SJCRH30 (cell line): ENCODE measurements at regions not wholly inside any gene's neighbourhood (a gene's known extent, or its start where the extent isn't known, plus 50 kb on each side); places are given as distances from the start of the nearest gene placed in this dataset.
"Not testable (repeated sequence)": the region's sequence is repeated elsewhere in the genome, so short reads cannot be mapped to it uniquely, and the experiment has no call there.

Experiments used
- DNase-seq, 2 experiments: peaks; one replicate each; pipeline ENCODE4 v3.0.0-alpha.2; 2015 to 2020
- H3K27ac ChIP-seq: fragments of 250-450 bp; sonication (Bioruptor Pico); 2 replicates; pipeline ENCODE4 v1.5.1; 2020; ENCODE audit warnings: mild to moderate bottlenecking, moderate library complexity
- H3K27me3 ChIP-seq: fragments of 250-450 bp; sonication (Bioruptor Pico); 2 replicates; pipeline ENCODE4 v1.5.1; 2020; ENCODE audit warnings: mild to moderate bottlenecking, moderate library complexity
- H3K36me3 ChIP-seq: fragments of 250-450 bp; sonication (Bioruptor Pico); 2 replicates; pipeline ENCODE4 v1.5.1; 2020; ENCODE audit warnings: mild to moderate bottlenecking, moderate library complexity
- H3K4me1 ChIP-seq: fragments of 250-450 bp; sonication (Bioruptor Pico); 2 replicates; pipeline ENCODE4 v1.5.1; 2020; ENCODE audit warnings: mild to moderate bottlenecking, moderate library complexity
- H3K4me3 ChIP-seq: fragments of 250-450 bp; sonication (Bioruptor Pico); 2 replicates; pipeline ENCODE4 v1.5.1; 2020; ENCODE audit warnings: mild to moderate bottlenecking, moderate library complexity
- H3K9me3 ChIP-seq: fragments of 250-450 bp; sonication (Bioruptor Pico); replicated peaks from 2 replicates; pipeline ENCODE4 v1.5.1; 2020; ENCODE audit warnings: mild to moderate bottlenecking, moderate library complexity

GRCh38 chr2:47697681-47698435 is 85.1 kb upstream of the MSH6 start:
- not testable (repeated sequence) for H3K27me3 ChIP-seq, H3K4me3 ChIP-seq, H3K27ac ChIP-seq, H3K4me1 ChIP-seq, H3K9me3 ChIP-seq, DNase-seq, H3K36me3 ChIP-seq

GRCh38 chr2:47697000-47697601 is 85.8 kb upstream of the MSH6 start:
- Histone ChIP-seq H3K27ac (no peak overlapping the region), H3K36me3 (no peaks in the 10 kb centered on the region), H3K4me3 (no peak overlapping the region), H3K9me3 (no peaks in the 10 kb centered on the region), H3K27me3 (0 out of 2 replicates have a peak, but pooled peaks cover 4% of the 10 kb centered on the region), H3K4me1 (no peaks in the 10 kb centered on the region)
- no peak for DNase-seq

DNA sequence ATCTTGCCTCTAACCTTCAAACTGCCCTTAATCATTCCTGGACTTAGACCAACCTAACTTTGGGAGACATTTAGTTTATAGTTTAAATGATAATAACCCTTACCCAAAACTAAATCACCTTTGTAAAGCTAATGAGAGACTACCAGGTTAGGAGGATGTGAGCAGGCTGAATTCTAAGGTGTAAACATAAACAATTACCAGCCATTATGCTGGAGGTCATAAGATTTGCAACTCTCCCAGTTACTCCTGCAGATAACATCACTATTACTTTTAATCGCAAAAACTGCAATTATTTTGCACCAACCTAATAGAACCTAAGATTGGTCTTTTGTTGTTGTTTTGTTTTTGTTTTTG is 86.5 kb upstream of the MSH6 start:
- Histone ChIP-seq H3K9me3 (no peaks in the 10 kb centered on the region), H3K4me3 (no peak overlapping the region), H3K27me3 (0 out of 2 replicates have a peak, but pooled peaks cover 2% of the 10 kb centered on the region), H3K36me3 (no peaks in the 10 kb centered on the region), H3K27ac (no peak overlapping the region), H3K4me1 (no peaks in the 10 kb centered on the region)
- DNase-seq: no peak

GRCh38 chr2:47695800-47696477 is 87.0 kb upstream of the MSH6 start:
- H3K9me3 ChIP-seq: no peaks in the 10 kb centered on the region
- no peak overlapping the region for H3K27ac ChIP-seq
- no peak for DNase-seq
- no peak overlapping the region for H3K4me3 ChIP-seq
- H3K27me3 ChIP-seq: 0 out of 2 replicates have a peak, but pooled peaks cover 2% of the 10 kb centered on the region
- no peaks in the 10 kb centered on the region for H3K36me3 ChIP-seq
- no peaks in the 10 kb centered on the region for H3K4me1 ChIP-seq

- H3K9me3 ChIP-seq, H3K4me3 ChIP-seq, H3K36me3 ChIP-seq, H3K27me3 ChIP-seq, DNase-seq, H3K27ac ChIP-seq, H3K4me1 ChIP-seq: not testable (repeated sequence)
These were observed 88.5 kb upstream of the MSH6 start for GRCh38 chr2:47694451-47694850.

GRCh38 chr2:47690706-47691325 is 92.1 kb upstream of the MSH6 start:
- DNase-seq: not testable (repeated sequence)

DNA sequence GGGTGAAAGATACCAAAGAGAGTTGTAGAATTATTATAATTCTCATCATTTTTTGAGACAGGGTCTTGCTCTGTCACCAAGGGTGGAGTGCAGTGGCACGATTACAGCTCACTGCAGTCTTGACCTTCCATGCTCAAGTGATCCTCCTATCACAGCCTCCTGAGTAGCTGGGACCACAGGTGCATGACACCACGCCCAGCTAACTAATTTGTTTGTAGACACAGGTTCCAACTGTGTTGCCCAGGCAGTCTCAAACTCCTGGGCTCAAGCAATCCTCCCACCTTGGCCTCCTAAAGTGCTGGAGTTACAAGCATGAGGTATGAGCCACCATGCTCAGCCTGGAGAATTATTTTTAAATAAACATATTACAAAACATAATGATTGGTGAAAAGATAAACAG is 92.8 kb upstream of the MSH6 start:
- no peak for DNase-seq
- no peaks in the 10 kb centered on the region for H3K4me1 ChIP-seq
- no peak overlapping the region for H3K27ac ChIP-seq
- no peaks in the 10 kb centered on the region for H3K27me3 ChIP-seq
- no peaks in the 10 kb centered on the region for H3K36me3 ChIP-seq
- H3K4me3 ChIP-seq: no peak overlapping the region
- H3K9me3 ChIP-seq: no peaks in the 10 kb centered on the region

More at GRCh38 chr2:47690706-47691325, 92.1 kb upstream of the MSH6 start:
- H3K9me3 ChIP-seq, H3K27me3 ChIP-seq, H3K27ac ChIP-seq, H3K36me3 ChIP-seq, H3K4me3 ChIP-seq, H3K4me1 ChIP-seq: not testable (repeated sequence)

GRCh38 chr2:47689118-47689517 is 93.8 kb upstream of the MSH6 start:
- H3K4me1 ChIP-seq, H3K4me3 ChIP-seq, H3K27me3 ChIP-seq, DNase-seq, H3K27ac ChIP-seq, H3K9me3 ChIP-seq, H3K36me3 ChIP-seq: not testable (repeated sequence)

DNA sequence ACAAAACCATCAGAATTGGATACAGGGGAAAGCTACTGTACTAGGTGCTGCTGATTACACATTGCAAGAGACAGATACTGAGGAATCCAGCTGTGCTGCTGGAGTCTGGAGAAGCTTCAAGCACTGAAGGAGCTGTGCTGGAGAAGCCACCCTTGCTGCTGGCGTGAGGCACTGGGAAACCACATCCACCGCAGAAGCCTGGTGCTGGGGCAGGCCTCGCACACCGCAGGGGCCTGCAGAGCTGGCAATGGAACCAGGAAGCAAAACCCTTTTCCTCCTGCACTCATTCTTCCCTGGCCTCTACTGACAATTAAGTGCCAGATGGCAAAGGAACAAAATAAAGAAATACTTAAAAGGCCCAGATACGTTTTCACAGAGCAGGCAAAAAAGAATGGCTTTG is 94.4 kb upstream of the MSH6 start:
- H3K27ac ChIP-seq: no peak overlapping the region
- no peaks in the 10 kb centered on the region for H3K9me3 ChIP-seq
- no peaks in the 10 kb centered on the region for H3K4me1 ChIP-seq
- no peaks in the 10 kb centered on the region for H3K36me3 ChIP-seq
- no peaks in the 10 kb centered on the region for H3K27me3 ChIP-seq
- H3K4me3 ChIP-seq: no peak overlapping the region
- DNase-seq: no peak

DNA sequence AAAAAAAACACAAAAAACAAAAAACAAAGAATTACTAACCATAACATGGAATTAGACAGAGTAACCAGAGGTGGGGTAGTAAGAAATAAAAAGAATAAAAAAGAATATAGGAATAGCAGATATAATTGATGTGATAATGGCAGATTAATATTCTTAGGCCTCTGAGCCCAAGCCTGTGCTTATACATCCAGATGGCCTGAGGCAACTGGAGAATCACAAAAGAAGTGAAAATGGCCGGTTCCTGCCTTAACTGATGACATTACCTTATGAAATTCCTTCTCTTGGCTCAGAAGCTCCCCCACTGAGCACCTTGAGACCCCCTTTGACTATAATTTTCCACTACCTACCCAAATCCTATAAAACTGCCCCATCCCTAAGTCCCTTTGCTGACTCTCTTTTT is 95.1 kb upstream of the MSH6 start:
- Histone ChIP-seq H3K27me3 (no peaks in the 10 kb centered on the region), H3K36me3 (no peaks in the 10 kb centered on the region), H3K4me1 (no peaks in the 10 kb centered on the region), H3K9me3 (no peaks in the 10 kb centered on the region), H3K4me3 (no peak overlapping the region), H3K27ac (no peak overlapping the region)
- no peak for DNase-seq

GRCh38 chr2:47686018-47686417 is 96.9 kb upstream of the MSH6 start:
- Histone ChIP-seq H3K4me3 (no peak overlapping the region), H3K27ac (no peak overlapping the region), H3K9me3 (no peaks in the 10 kb centered on the region), H3K36me3 (no peaks in the 10 kb centered on the region), H3K4me1 (no peaks in the 10 kb centered on the region), H3K27me3 (peaks cover 2% of the 10 kb centered on the region; the same call in 1 of the 2 replicates)
- DNase-seq: no peak

- Histone ChIP-seq H3K27me3 (peaks cover 2% of the 10 kb centered on the region; the same call in 1 of the 2 replicates), H3K4me3 (no peak overlapping the region), H3K9me3 (no peaks in the 10 kb centered on the region), H3K4me1 (no peaks in the 10 kb centered on the region), H3K36me3 (no peaks in the 10 kb centered on the region), H3K27ac (no peak overlapping the region)
- no peak for DNase-seq
These were observed 100.7 kb upstream of the MSH6 start for GRCh38 chr2:47682216-47682749.

- no peak for DNase-seq
- Histone ChIP-seq H3K4me1 (no peaks in the 10 kb centered on the region), H3K27me3 (peaks cover 1% of the 10 kb centered on the region; the same call in 1 of the 2 replicates), H3K4me3 (no peak overlapping the region), H3K9me3 (no peaks in the 10 kb centered on the region), H3K27ac (no peak overlapping the region), H3K36me3 (no peaks in the 10 kb centered on the region)
These were observed 105.6 kb upstream of the KCNK12 start for GRCh38 chr2:47676261-47676926.

- Histone ChIP-seq H3K27ac (no peak overlapping the region), H3K4me1 (no peaks in the 10 kb centered on the region), H3K4me3 (no peak overlapping the region), H3K27me3 (no peaks in the 10 kb centered on the region), H3K9me3 (no peaks in the 10 kb centered on the region), H3K36me3 (no peaks in the 10 kb centered on the region)
- DNase-seq: no peak
These were observed 104.5 kb upstream of the KCNK12 start for GRCh38 chr2:47675196-47675825.
